ENCODE measurements at regions not wholly inside any gene's neighbourhood (a gene's known extent, or its start where the extent isn't known, plus 50 kb on each side); places are given as distances from the start of the nearest gene placed in this dataset.

DNA sequence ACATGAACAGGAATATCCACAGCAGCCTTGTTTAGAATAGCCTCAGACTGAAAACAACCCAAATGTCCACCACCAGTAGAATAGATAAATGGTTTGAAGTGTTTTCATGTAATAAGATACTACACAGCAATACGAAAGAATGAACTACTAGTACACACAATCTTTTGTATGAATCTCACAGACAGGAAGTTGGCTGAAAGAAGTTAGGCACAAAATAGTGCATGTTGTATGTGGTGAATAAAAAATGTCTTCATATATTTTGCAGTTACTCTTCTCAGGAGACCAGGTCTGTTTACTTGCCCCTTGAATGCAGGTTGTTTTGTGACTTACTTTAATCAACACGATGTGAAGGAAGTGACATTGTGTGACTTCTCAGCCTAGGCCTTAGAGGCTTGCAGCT lies 75.9 kb upstream of the LEF1 start:
- TF ChIP-seq CTCF (IDR thresholded peaks at IDR 0.05; ENCODE audit: insufficient read depth, low read length, poor library complexity, severe bottlenecking) (no peak), EZH2phosphoT487 (conservative IDR thresholded peaks at IDR 0.05; ENCODE audit: low read length) (no peak)

Data from SU-DHL-6 (cell line).